ENCODE measurements at regions not wholly inside any gene's neighbourhood (a gene's known extent, or its start where the extent isn't known, plus 50 kb on each side); places are given as distances from the start of the nearest gene placed in this dataset.
A peak's percentile ranks its signal among the peaks of the same experiment; 100 is the strongest.
"Not testable (repeated sequence)": the region's sequence is repeated elsewhere in the genome, so short reads cannot be mapped to it uniquely, and the experiment has no call there.

DNA sequence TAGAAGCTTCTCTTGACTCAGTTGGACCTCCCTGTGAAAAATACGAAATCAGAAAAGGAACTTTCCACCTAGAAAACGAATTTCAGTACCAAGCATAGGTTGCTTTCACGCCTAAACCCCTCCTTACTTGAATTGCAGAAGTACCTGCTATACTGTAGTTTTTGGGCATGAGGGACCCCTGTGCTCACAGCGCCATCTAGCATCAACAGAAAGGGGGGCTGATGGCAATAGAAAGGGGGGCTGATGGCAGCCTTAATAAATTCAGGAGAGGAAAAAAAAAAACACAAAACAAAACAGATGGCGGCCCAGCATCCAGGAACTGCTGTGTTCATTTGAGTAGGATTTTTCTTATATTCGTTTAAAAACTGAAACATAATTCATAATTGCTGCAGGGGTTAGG, 96.7 kb downstream of the NPAP1 start:
- Mint-ChIP-seq H3K4me1 (peaks cover 5% of the 10 kb centered on the region), H3K9me3 (peaks cover 32% of the 10 kb centered on the region), H3K27ac (ENCODE audit: low read depth) (no peak overlapping the region), H3K27me3 (no peaks in the 10 kb centered on the region), H3K36me3 (ENCODE audit: insufficient read depth) (peaks cover 2% of the 10 kb centered on the region), H3K4me3 (peak overlapping the region; percentile 75)
- no peak for ATAC-seq (replicated peaks; ENCODE audit: extremely low read depth, poor library complexity, severe bottlenecking)
- no peak for DNase-seq (ENCODE audit: low spot score in 2 of 2)

DNA sequence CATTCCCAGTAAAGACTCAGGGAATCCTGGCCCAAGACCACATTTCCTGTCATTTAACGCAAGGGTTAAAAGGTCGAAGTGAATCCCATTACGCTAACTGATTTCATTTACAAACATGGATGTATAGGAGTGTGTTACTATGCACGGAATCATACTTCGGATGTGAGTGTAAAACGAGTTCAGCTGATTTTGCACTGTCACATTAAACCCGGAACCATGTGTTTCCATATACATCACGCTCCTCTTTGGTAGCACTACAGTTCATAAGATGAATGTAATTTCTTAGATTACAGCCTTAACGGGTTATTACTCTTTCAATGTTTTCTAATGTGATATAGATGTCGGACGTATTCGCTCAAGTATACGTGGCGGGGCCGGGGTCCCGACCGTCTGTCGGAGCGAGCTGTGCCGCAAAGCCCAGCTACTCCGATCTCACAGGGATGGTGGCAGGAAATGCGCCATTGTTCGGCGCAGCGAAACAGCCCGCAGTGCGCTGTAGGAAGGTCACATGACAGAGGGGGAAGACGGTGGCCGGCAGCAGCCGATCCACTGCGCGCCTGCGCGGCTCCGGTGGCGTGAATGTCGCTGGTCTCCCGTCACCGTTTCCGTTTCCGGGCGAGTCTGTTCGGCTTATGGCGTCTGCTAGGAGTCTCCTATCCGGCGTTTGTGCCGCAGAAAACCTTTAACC, 97.3 kb downstream of the NPAP1 start:
- Mint-ChIP-seq H3K27ac (ENCODE audit: low read depth) (peak overlapping the region; percentile 85), H3K4me1 (peaks cover 5% of the 10 kb centered on the region), H3K27me3 (no peaks in the 10 kb centered on the region), H3K4me3 (peak overlapping the region; percentile 75), H3K9me3 (peaks cover 32% of the 10 kb centered on the region), H3K36me3 (ENCODE audit: insufficient read depth) (peaks cover 2% of the 10 kb centered on the region)
- peak; percentile 14 to 22 for DNase-seq (ENCODE audit: low spot score in 2 of 2)
- peak; percentile 62 for ATAC-seq (replicated peaks; ENCODE audit: extremely low read depth, poor library complexity, severe bottlenecking)

DNA sequence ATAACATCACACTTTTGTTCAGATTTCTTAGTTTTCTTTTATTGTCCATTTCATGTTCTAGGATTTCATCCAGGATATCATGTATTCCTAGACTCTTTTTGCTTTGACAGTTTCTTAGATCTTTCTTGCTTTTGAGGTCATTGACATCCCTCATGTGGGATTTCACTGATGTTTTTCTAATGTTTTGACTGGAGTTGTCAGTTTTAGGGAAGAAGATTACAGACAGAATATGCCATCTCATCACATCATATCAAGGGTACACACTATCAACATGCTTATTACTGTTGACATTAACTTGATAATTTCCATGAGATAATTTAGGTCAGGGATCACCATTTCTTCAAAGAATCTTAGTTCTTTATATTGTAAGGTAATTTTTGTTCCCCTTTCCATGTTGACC, 101.7 kb downstream of the NPAP1 start:
- DNase-seq (ENCODE audit: low spot score in 2 of 2) (no peak), ATAC-seq (replicated peaks; ENCODE audit: extremely low read depth, poor library complexity, severe bottlenecking) (no peak)
- H3K27me3 Mint-ChIP-seq, result no peaks in the 10 kb centered on the region
- peaks cover 5% of the 10 kb centered on the region for H3K4me1 Mint-ChIP-seq
- no peak overlapping the region for H3K27ac Mint-ChIP-seq (ENCODE audit: low read depth)
- peaks cover 2% of the 10 kb centered on the region for H3K36me3 Mint-ChIP-seq (ENCODE audit: insufficient read depth)
- peaks cover 29% of the 10 kb centered on the region for H3K9me3 Mint-ChIP-seq
- H3K4me3 Mint-ChIP-seq, result no peak overlapping the region

DNA sequence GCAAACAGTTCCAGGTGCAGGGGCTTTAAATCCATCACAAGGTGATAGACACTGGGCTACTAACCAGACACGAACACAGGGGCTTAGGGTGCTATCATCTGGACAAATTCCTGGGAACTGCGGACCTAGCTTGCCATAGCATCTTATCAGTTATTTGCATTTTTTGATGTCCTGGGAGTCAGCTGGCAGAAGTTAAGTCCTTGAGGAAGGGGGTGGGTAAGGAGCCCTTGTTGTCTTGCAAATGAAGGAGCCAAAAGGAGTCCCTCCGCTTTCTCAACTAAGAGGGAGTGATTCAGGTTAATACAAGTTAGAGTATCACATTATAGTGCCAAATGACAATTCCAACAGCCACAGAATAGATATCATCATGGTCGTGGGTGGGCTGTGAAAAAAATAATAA, 108.9 kb downstream of the NPAP1 start:
- Mint-ChIP-seq H3K4me1 (no peaks in the 10 kb centered on the region), H3K36me3 (ENCODE audit: insufficient read depth) (no peaks in the 10 kb centered on the region), H3K27me3 (no peaks in the 10 kb centered on the region), H3K4me3 (no peak overlapping the region), H3K9me3 (peaks cover 33% of the 10 kb centered on the region), H3K27ac (ENCODE audit: low read depth) (no peak overlapping the region)
- DNase-seq (ENCODE audit: low spot score in 2 of 2) (no peak), ATAC-seq (replicated peaks; ENCODE audit: extremely low read depth, poor library complexity, severe bottlenecking) (no peak)

DNA sequence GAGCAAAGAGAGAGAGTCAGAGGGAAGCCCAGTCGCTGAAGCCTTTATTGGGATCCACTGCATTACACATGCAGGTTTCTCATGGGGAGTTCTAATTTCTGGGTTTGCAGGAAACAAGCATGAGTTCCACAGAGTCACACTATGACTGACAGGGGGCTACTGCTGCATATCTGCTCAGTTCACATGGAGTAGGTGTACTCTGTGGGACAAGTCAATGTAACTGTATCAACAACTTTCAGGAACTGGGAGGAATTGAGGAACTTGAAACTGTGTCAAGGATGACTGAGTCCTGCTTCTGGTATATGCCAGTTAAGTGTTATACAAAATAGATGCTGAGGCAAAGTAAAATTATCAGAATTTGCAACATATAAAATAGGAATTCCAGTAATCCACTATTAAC, 110.8 kb downstream of the NPAP1 start:
- peaks cover 27% of the 10 kb centered on the region for H3K9me3 Mint-ChIP-seq
- H3K4me3 Mint-ChIP-seq, result no peak overlapping the region
- ATAC-seq (replicated peaks; ENCODE audit: extremely low read depth, poor library complexity, severe bottlenecking), result no peak
- H3K4me1 Mint-ChIP-seq, result no peaks in the 10 kb centered on the region
- H3K27me3 Mint-ChIP-seq, result no peaks in the 10 kb centered on the region
- no peak for DNase-seq (ENCODE audit: low spot score in 2 of 2)
- H3K36me3 Mint-ChIP-seq (ENCODE audit: insufficient read depth), result no peaks in the 10 kb centered on the region
- H3K27ac Mint-ChIP-seq (ENCODE audit: low read depth), result no peak overlapping the region

DNA sequence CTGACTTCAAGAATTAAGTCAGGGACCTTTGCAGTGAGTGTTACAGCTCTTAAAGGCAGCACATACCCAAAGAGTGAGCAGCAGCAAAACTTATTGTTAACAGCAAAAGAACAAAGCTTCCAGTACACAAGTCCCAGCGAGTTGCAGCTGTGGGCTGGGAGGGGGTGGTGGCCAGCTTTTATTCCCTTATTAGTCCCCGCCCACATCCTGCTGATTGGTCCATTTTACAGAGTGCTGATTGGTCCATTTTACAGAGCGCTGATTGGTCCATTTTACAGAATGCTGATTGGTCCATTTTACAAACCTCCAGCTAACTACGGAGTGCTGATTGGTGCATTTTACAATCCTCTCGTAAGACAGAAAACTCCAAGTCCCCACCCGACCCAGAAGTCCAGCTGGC, 127.0 kb downstream of the NPAP1 start:
- not testable (repeated sequence) for H3K27me3 Mint-ChIP-seq; DNase-seq (ENCODE audit: low spot score in 2 of 2); H3K4me1 Mint-ChIP-seq; ATAC-seq (replicated peaks; ENCODE audit: extremely low read depth, poor library complexity, severe bottlenecking); H3K4me3 Mint-ChIP-seq; H3K36me3 Mint-ChIP-seq (ENCODE audit: insufficient read depth); H3K27ac Mint-ChIP-seq (ENCODE audit: low read depth)
- H3K9me3 Mint-ChIP-seq, result peaks cover 21% of the 10 kb centered on the region

DNA sequence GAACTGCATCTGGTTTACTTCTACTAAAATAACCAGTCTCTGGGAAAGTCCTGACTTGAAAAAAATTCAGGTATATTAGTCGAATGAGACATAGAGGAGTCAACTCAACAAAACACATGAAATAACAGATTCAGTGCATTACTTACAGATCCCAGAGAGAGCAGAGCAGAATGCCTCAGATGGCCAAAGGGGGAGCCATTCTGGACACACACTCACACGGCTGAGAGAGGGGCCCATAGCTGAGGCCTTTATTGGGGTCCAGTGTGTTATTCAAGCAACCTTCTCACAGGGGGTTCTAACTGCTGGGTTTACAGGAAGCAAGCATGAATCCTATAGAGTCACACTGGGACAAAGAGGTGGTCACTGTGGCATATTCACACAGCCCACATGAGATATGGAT, 135.1 kb upstream of the SNRPN start:
- Mint-ChIP-seq H3K4me3 (no peak overlapping the region), H3K36me3 (ENCODE audit: insufficient read depth) (no peaks in the 10 kb centered on the region), H3K9me3 (peaks cover 28% of the 10 kb centered on the region), H3K27ac (ENCODE audit: low read depth) (no peak overlapping the region), H3K4me1 (no peaks in the 10 kb centered on the region), H3K27me3 (no peaks in the 10 kb centered on the region)
- ATAC-seq (replicated peaks; ENCODE audit: extremely low read depth, poor library complexity, severe bottlenecking) (no peak), DNase-seq (ENCODE audit: low spot score in 2 of 2) (no peak)

DNA sequence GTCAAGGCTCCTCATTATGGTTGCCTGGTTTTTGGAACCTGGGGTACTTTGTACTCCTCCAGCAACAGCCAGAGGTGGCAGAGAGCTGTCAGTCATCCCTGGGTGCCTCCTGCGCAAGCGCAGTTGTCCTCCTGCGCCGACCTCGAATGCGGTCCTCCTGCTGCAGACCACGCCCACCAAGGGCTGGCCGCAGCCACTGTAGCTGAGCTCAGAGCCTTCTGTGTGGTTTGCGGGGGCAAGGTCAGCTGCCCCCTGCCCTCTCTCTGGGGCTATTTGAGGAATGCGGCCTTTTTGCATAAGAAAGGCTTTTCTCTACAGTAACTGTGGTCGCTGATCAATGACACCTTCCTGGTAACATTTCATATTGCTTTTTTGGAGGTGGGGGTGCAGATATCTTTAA, 131.3 kb upstream of the SNRPN start:
- H3K27ac Mint-ChIP-seq (ENCODE audit: low read depth), result no peak overlapping the region
- H3K9me3 Mint-ChIP-seq, result peaks cover 31% of the 10 kb centered on the region
- H3K4me1 Mint-ChIP-seq, result no peaks in the 10 kb centered on the region
- H3K36me3 Mint-ChIP-seq (ENCODE audit: insufficient read depth), result no peaks in the 10 kb centered on the region
- DNase-seq (ENCODE audit: low spot score in 2 of 2), result no peak
- no peaks in the 10 kb centered on the region for H3K27me3 Mint-ChIP-seq
- ATAC-seq (replicated peaks; ENCODE audit: extremely low read depth, poor library complexity, severe bottlenecking), result no peak
- H3K4me3 Mint-ChIP-seq, result no peak overlapping the region

DNA sequence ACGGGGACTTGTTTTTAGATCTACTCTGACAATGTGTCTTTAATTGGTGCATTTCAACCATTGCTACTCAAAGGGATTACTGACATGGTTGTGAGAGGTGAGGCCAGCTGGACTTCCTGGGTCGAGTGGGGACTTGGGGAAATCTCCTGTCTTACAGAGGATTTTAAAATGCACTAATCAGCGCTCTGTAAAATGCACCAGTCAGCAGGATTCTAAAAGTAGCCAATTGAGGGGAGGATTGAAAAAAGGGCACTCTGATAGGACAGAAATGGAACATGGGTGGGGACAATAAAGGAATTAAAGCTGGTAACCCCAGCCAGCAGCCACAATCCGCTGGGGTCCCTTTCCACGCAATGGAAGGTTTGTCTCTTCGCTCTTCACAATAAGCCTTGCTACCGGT, 122.5 kb upstream of the SNRPN start:
- ATAC-seq (replicated peaks; ENCODE audit: extremely low read depth, poor library complexity, severe bottlenecking) (no peak), DNase-seq (ENCODE audit: low spot score in 2 of 2) (no peak)
- H3K4me3 Mint-ChIP-seq, result no peak overlapping the region
- H3K9me3 Mint-ChIP-seq, result peaks cover 36% of the 10 kb centered on the region
- H3K27me3 Mint-ChIP-seq, result no peaks in the 10 kb centered on the region
- no peaks in the 10 kb centered on the region for H3K36me3 Mint-ChIP-seq (ENCODE audit: insufficient read depth)
- H3K27ac Mint-ChIP-seq (ENCODE audit: low read depth), result no peak overlapping the region
- H3K4me1 Mint-ChIP-seq, result no peaks in the 10 kb centered on the region

DNA sequence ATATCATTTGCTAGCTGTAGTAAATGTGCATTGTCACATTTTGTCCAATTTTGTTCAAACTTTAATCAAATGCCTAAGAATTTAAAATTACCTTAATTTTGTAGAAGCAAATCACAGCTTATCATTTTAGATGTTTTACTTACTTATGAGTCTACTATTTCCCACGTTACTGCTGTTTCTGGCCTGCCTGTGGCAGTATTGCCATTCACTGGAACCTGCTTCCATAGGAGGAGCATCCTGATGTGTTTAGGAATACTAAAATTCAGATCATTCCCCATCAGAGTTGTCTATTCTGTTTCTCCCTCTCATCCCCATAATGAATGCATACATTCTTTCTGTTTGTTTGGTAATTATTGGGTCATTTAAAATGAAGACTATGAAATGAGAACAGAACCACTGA, 119.5 kb upstream of the SNRPN start:
- ATAC-seq (replicated peaks; ENCODE audit: extremely low read depth, poor library complexity, severe bottlenecking), result no peak
- Mint-ChIP-seq H3K27me3 (no peaks in the 10 kb centered on the region), H3K4me1 (no peaks in the 10 kb centered on the region), H3K36me3 (ENCODE audit: insufficient read depth) (no peaks in the 10 kb centered on the region), H3K9me3 (peaks cover 21% of the 10 kb centered on the region), H3K27ac (ENCODE audit: low read depth) (no peak overlapping the region), H3K4me3 (no peak overlapping the region)
- DNase-seq (ENCODE audit: low spot score in 2 of 2), result no peak

DNA sequence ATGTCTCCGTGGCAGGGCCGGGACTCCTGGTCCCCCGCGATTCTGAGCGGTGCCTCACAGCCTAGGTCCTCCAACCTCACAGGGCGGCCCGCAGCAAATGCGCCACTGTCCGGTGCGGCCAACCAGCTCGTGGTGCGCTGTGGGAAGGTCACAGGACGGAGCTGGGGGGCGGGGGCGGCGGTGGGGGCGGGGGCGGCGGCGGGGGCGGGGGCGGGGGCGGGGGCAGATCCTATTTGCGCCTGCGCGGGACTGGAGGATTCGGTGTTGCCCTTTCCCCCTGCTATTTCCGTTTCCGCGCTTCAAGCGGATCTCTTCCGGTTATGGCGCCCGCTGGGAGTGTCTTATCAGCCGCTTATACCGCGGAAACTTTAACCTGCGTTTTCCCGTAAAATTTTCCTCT, 106.7 kb upstream of the SNRPN start:
- Mint-ChIP-seq H3K36me3 (ENCODE audit: insufficient read depth) (no peaks in the 10 kb centered on the region), H3K27me3 (no peaks in the 10 kb centered on the region), H3K4me3 (no peak overlapping the region), H3K27ac (ENCODE audit: low read depth) (no peak overlapping the region), H3K4me1 (no peaks in the 10 kb centered on the region), H3K9me3 (peaks cover 15% of the 10 kb centered on the region)
- DNase-seq (ENCODE audit: low spot score in 2 of 2) (no peak), ATAC-seq (replicated peaks; ENCODE audit: extremely low read depth, poor library complexity, severe bottlenecking) (no peak)

DNA sequence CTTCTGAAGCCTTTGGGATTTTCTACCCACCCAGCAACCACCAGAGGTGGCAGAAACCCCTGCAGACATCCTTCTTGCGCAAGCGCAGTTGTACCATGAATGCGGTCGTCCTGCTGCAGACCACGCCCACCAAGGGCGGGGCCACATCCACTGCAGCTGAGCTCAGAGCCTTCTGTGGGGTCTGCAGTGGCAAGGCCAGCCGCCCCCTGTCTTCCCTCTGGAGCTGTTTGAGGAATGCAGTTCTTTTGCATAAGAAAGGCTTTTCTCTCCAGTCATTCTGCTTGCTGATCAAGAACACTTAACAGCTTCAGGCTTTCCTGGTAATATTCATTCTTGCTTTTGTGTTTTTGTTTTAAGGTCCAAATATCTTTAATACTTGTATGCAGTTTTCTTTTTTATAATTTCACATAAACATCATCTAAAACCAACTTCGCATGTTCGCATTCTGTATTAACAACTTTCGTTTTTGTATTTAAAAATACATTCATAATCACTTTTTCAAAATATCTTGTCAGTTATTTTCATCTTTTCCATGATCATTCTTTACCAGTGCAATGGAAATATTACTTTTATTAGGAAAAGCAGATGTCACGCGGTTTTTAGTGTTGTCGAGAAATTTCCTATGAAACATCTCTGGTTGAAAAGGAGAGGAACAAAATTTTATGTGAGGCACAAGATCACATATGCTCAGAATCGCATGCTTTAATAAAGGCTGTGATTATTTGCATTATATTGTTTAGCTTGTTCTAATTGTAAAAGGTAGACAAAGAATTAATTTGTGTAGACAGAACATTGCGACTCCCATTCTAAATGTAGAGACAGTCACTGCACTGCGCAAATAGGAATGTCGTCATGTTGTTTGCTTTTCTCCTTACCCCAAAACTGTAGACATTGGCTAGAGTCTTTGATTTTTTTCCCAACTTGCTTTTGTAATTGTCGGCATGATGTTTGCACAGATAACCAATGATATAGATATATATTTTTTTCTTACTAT, 98.1 kb upstream of the SNRPN start:
- no peak for DNase-seq (ENCODE audit: low spot score in 2 of 2)
- no peak for ATAC-seq (replicated peaks; ENCODE audit: extremely low read depth, poor library complexity, severe bottlenecking)
- no peak overlapping the region for H3K27ac Mint-ChIP-seq (ENCODE audit: low read depth)
- H3K9me3 Mint-ChIP-seq, result peaks cover 9% of the 10 kb centered on the region
- H3K27me3 Mint-ChIP-seq, result no peaks in the 10 kb centered on the region
- no peaks in the 10 kb centered on the region for H3K4me1 Mint-ChIP-seq
- no peak overlapping the region for H3K4me3 Mint-ChIP-seq
- H3K36me3 Mint-ChIP-seq (ENCODE audit: insufficient read depth), result no peaks in the 10 kb centered on the region

DNA sequence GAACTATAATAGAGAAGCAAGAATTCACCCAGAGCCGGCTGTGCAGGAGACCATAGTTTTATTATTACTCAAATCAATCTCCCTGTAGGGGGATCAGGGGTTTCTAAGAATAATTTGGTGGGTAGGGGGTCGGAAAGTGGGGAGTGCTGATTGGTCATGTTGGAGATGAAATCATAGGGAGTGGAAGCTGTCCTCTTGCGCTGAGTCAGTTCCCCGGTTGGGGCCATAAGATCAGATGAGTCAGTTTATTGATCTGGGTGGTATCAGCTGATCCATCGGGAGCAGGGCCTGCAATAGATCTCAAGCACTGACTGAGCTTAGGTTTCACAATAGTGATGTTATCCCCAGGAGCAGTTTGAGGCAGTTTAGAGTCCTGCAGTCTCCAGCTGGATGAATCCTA, 97.0 kb upstream of the SNRPN start:
- no peak for ATAC-seq (replicated peaks; ENCODE audit: extremely low read depth, poor library complexity, severe bottlenecking)
- DNase-seq (ENCODE audit: low spot score in 2 of 2), result no peak
- Mint-ChIP-seq H3K36me3 (ENCODE audit: insufficient read depth) (no peaks in the 10 kb centered on the region), H3K9me3 (peaks cover 17% of the 10 kb centered on the region), H3K27ac (ENCODE audit: low read depth) (no peak overlapping the region), H3K4me3 (no peak overlapping the region), H3K27me3 (no peaks in the 10 kb centered on the region), H3K4me1 (no peaks in the 10 kb centered on the region)
